Esophagus squamous epithelium (tissue), 5 donors: ENCODE measurements at regions not wholly inside any gene's neighbourhood (a gene's known extent, or its start where the extent isn't known, plus 50 kb on each side); places are given as distances from the start of the nearest gene placed in this dataset.

Experiments
- DNase-seq: peaks from one replicate; lab custom pipeline; 2025; lab: John Stamatoyannopoulos, UW
- H3K27ac ChIP-seq, 4 donors: fragments of 200-600 bp; sonication (generic); one replicate each; pipeline ENCODE4 v1.5.1; 2016 to 2019; ENCODE audit warnings: mild to moderate bottlenecking in 1 of 4
- H3K27me3 ChIP-seq, 4 donors: fragments of 200-600 bp; sonication (generic); 1 replicate in 3 of 4; 2 replicates in 1 of 4; pipeline versions ENCODE4 v1.5.1 to v1.6.0; 2017 to 2021; ENCODE audit warnings: antibody characterized with exemption in 1 of 4
- H3K36me3 ChIP-seq, 3 donors: fragments of 200-600 bp; sonication (generic); one replicate each; pipeline ENCODE4 v1.5.1; 2016 to 2019
- H3K4me1 ChIP-seq, 3 donors: fragments of 200-600 bp; sonication (generic); one replicate each; pipeline ENCODE4 v1.5.1; 2017 to 2019
- H3K4me3 ChIP-seq, 4 donors: fragments of 200-600 bp; sonication (generic); 1 replicate in 3 of 4; 2 replicates in 1 of 4; pipeline ENCODE4 v1.5.1; 2016 to 2019; ENCODE audit warnings: mild to moderate bottlenecking in 2 of 4, moderate library complexity in 1 of 4
- H3K9me3 ChIP-seq, 3 donors: fragments of 200-600 bp; sonication (generic); one replicate each; pipeline ENCODE4 v1.5.1; 2016 to 2019
- POLR2A ChIP-seq, 4 donors: fragments of 450-650 bp; IDR thresholded peaks; one replicate each; pipeline ENCODE4 v1.6.1; 2017; ENCODE audit warnings: antibody characterized with exemption in 4 of 4, mild to moderate bottlenecking in 4 of 4, moderate library complexity in 3 of 4
- WGBS, 2 donors: methylation state at CpG; one replicate each; pipeline ENCODE4 v1.1.5; 2018; 5-methylcytosine and 5-hydroxymethylcytosine counted together
- intact Hi-C: fragments of 100-400 bp; cut with DNase I; formaldehyde crosslinking; loops from one replicate; pipeline ENCODE4 v1.15.0; 2022
- TF ChIP-seq, protein P1 (sequence below), 6 experiments: fragments of 450-650 bp in 4 of 6; fragments of 200-600 bp in 2 of 6; sonication (generic) in 2 of 6; IDR thresholded peaks; one replicate each; pipeline ENCODE4 v1.5.1; 2016 to 2019; ENCODE audit warnings: antibody characterized with exemption in 6 of 6, mild to moderate bottlenecking in 4 of 6, moderate library complexity in 4 of 6
- donor health status: DM: yes; HTN: yes; CAD: no.

DNA sequence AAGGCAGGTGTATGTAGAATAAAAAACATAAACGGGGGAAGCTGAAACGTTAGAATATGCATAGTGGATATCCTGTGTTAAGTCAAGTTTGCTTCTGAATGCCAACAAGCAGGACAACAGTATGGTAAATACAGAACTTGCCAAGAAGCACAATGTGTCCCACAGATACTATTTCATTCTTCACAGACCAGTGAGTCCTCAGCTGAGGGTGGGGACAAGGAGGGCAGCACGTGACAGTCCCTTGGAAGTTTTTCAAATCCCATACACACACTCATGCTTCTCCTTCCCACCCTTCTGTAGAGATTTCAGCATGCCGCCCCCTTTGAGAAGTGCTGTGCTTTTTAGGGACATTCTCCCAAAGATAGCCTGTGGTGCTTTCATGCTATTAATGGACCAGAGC, 268.5 kb upstream of the ECI2 start:
- H3K27me3 ChIP-seq, result no peaks in the 10 kb centered on the region
- peak overlapping the region in 1 of 4 donors; percentile 62 for H3K27ac ChIP-seq
- WGBS, 2 donors, result 70 to 77% methylated on average over 4 of the region's 4 CpGs
- H3K36me3 ChIP-seq, result no peaks in the 10 kb centered on the region
- intact Hi-C loops, result no loop called here
- H3K4me3 ChIP-seq, result no peak overlapping the region
- no peak for DNase-seq
- H3K9me3 ChIP-seq, result no peaks in the 10 kb centered on the region
- TF ChIP-seq, protein P1, sequence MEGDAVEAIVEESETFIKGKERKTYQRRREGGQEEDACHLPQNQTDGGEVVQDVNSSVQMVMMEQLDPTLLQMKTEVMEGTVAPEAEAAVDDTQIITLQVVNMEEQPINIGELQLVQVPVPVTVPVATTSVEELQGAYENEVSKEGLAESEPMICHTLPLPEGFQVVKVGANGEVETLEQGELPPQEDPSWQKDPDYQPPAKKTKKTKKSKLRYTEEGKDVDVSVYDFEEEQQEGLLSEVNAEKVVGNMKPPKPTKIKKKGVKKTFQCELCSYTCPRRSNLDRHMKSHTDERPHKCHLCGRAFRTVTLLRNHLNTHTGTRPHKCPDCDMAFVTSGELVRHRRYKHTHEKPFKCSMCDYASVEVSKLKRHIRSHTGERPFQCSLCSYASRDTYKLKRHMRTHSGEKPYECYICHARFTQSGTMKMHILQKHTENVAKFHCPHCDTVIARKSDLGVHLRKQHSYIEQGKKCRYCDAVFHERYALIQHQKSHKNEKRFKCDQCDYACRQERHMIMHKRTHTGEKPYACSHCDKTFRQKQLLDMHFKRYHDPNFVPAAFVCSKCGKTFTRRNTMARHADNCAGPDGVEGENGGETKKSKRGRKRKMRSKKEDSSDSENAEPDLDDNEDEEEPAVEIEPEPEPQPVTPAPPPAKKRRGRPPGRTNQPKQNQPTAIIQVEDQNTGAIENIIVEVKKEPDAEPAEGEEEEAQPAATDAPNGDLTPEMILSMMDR (IDR thresholded peaks at IDR 0.05), result no peak
- TF ChIP-seq POLR2A (IDR thresholded peaks at IDR 0.05), result no peak
- H3K4me1 ChIP-seq, result peaks cover 13 to 25% (median 19%) of the 10 kb centered on the region in 3 donors

GRCh38 chr6:4403023-4403752, 267.8 kb upstream of the ECI2 start:
- no peaks in the 10 kb centered on the region for H3K27me3 ChIP-seq
- H3K4me1 ChIP-seq, result peaks cover 13 to 25% (median 19%) of the 10 kb centered on the region in 3 donors
- intact Hi-C loops, result no loop called here
- TF ChIP-seq, protein P1 (IDR thresholded peaks at IDR 0.05), result no peak
- TF ChIP-seq POLR2A (IDR thresholded peaks at IDR 0.05), result no peak
- no peaks in the 10 kb centered on the region for H3K36me3 ChIP-seq
- H3K4me3 ChIP-seq, result no peak overlapping the region
- peak overlapping the region in 3 of 4 donors; percentile 31 to 62 (median 40) for H3K27ac ChIP-seq
- WGBS, 2 donors, result 77 to 87% methylated on average over 12 of the region's 12 CpGs
- no peaks in the 10 kb centered on the region for H3K9me3 ChIP-seq
- no peak for DNase-seq

DNA sequence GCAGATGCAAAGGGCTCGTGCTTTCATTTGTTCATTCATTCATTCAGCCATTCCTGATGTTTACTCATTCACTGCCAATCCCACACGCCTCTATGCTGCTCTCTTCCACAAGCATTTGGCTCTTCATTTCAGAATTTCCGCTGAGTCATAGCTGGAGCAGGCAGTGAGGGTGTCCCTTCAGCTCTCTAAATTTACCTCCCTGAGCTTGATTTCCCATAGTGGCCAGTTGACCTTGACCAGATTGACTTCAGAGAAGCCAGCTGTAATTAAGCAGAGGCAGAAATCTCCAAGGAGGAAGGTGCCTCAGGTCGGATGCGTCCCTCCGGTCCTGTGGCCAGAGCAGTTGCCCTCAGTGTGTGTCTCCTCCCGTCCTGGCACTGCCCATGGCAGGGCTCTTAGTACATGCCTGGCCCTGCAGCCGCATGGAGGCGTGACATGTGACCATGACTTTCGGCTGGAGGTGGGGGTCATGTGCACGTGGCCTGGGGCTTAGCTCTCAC, 267.2 kb upstream of the ECI2 start:
- WGBS, 2 donors, result 20 to 44% methylated on average over 8 to 11 of the region's 11 CpGs
- Histone ChIP-seq H3K36me3 (no peaks in the 10 kb centered on the region), H3K27ac (peak overlapping the region; percentile 31 to 62 (median 44)), H3K9me3 (no peaks in the 10 kb centered on the region), H3K4me1 (peaks cover 13 to 25% (median 19%) of the 10 kb centered on the region in 3 donors), H3K27me3 (no peaks in the 10 kb centered on the region), H3K4me3 (no peak overlapping the region)
- intact Hi-C loops, result no loop called here
- no peak for DNase-seq
- TF ChIP-seq POLR2A (IDR thresholded peaks at IDR 0.05), result no peak
- TF ChIP-seq, protein P1 (IDR thresholded peaks at IDR 0.05), result no peak

DNA sequence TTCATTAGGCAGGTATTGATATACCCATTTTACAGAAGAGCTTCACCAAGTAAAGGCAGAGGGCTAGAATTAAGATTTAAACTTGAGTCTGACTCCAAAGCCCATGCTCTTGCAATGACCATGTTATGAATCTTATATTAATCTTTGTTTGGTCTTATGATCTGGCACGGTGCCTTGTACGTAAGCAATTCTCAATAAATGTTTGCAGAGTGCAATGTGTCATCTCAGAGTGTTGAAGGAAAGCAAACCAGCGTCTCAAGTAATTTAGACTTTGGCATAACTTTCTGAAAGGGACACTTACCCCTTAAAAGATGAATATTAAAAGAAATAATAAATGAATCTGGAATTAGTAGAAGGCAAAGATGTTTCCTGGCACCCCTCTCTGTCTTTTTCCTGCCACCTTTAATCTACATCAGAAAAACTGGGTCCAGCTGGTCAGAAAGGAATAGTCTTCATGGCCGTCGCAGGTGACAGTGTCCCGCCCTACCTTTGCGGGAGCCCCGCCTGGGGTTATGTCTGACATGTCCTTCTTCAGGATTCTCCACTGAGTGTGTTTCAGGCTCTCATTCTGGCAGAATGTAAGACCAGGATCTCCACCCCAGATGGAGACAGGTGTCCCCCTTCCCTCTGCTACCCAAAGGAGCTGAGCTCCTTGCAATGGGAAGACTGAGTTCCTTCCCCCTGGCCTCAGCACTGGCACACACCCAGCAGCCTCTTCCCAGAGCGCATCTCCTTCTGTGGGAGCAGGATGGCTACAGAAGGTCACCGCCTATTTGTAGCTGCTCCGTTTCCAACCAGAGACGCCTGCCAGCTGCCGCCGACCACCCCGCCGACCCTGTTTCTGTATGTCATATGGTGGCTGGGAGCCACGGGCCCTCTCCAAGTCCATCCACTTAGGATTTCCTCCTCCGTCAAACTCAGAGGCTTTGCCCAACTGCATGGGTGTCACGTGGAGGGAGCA, 266.3 kb upstream of the ECI2 start:
- no peaks in the 10 kb centered on the region for H3K36me3 ChIP-seq
- peak overlapping the region; percentile 22 to 62 (median 31) for H3K27ac ChIP-seq
- intact Hi-C loops, result no loop called here
- WGBS, 2 donors, result 55 to 65% methylated on average over 11 to 19 of the region's 19 CpGs
- no peak for DNase-seq
- peak overlapping the region in 1 of 4 donors; percentile 33 for H3K4me3 ChIP-seq
- no peaks in the 10 kb centered on the region for H3K27me3 ChIP-seq
- no peaks in the 10 kb centered on the region for H3K9me3 ChIP-seq
- TF ChIP-seq POLR2A (IDR thresholded peaks at IDR 0.05), result no peak
- TF ChIP-seq, protein P1 (IDR thresholded peaks at IDR 0.05), result no peak
- peaks cover 13 to 25% (median 19%) of the 10 kb centered on the region in 3 donors for H3K4me1 ChIP-seq
